ENCODE measurements at regions not wholly inside any gene's neighbourhood (a gene's known extent, or its start where the extent isn't known, plus 50 kb on each side); places are given as distances from the start of the nearest gene placed in this dataset.

DNA sequence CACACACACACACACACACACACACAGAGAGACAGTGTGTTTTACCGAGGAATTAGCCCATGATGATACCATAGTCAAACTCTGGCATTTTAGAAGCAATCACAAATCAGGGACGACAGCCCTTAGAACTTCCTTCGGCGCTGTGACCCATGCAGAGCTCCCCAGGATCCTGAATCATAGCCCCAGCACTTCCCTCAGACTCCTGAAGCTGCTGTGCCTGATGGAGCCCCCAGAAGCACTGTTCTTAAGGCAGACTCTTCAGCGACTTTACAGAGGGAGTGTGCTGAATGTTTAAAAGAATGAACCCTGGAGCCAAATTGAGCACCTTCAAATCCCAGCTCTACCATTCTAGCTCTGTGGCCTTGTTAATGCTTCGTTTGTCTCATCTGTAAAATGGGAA, 89.3 kb upstream of the LIPC start:
- Histone ChIP-seq H3K27me3 (no peaks in the 10 kb centered on the region), H3K4me1 (no peaks in the 10 kb centered on the region), H3K9me3 (no peaks in the 10 kb centered on the region), H3K36me3 (no peaks in the 10 kb centered on the region), H3K4me3 (no peak overlapping the region), H3K27ac (no peak overlapping the region)
- no peak for TF ChIP-seq CTCF (IDR thresholded peaks at IDR 0.05)
- DNase-seq = no peak
- ATAC-seq = no peak
- intact Hi-C loops (cut with DNase I) = no loop called here

GRCh38 chr15:58344213-58345070, 87.3 kb upstream of the LIPC start:
- H3K36me3 ChIP-seq = no peaks in the 10 kb centered on the region
- intact Hi-C loops (cut with DNase I) = no loop called here
- ATAC-seq = no peak
- no peak for DNase-seq
- TF ChIP-seq CTCF (IDR thresholded peaks at IDR 0.05) = no peak
- no peak overlapping the region for H3K4me3 ChIP-seq
- H3K27ac ChIP-seq = no peak overlapping the region
- no peaks in the 10 kb centered on the region for H3K4me1 ChIP-seq
- no peaks in the 10 kb centered on the region for H3K9me3 ChIP-seq
- no peaks in the 10 kb centered on the region for H3K27me3 ChIP-seq

- Histone ChIP-seq H3K27ac (no peak overlapping the region), H3K4me3 (no peak overlapping the region), H3K9me3 (no peaks in the 10 kb centered on the region), H3K4me1 (no peaks in the 10 kb centered on the region), H3K36me3 (no peaks in the 10 kb centered on the region), H3K27me3 (no peaks in the 10 kb centered on the region)
- ATAC-seq (peak; percentile 94), DNase-seq (no peak)
- no peak for TF ChIP-seq CTCF (IDR thresholded peaks at IDR 0.05)
- intact Hi-C loops (cut with DNase I) = no loop called here
These were observed 85.4 kb upstream of the LIPC start for GRCh38 chr15:58346361-58346760.

GRCh38 chr15:58348095-58348812, 83.5 kb upstream of the LIPC start:
- Histone ChIP-seq H3K27me3 (no peaks in the 10 kb centered on the region), H3K4me3 (no peak overlapping the region), H3K9me3 (no peaks in the 10 kb centered on the region), H3K27ac (no peak overlapping the region), H3K36me3 (no peaks in the 10 kb centered on the region), H3K4me1 (no peaks in the 10 kb centered on the region)
- intact Hi-C loops (cut with DNase I) = no loop called here
- ATAC-seq (no peak), DNase-seq (no peak)
- TF ChIP-seq CTCF (IDR thresholded peaks at IDR 0.05) = no peak

DNA sequence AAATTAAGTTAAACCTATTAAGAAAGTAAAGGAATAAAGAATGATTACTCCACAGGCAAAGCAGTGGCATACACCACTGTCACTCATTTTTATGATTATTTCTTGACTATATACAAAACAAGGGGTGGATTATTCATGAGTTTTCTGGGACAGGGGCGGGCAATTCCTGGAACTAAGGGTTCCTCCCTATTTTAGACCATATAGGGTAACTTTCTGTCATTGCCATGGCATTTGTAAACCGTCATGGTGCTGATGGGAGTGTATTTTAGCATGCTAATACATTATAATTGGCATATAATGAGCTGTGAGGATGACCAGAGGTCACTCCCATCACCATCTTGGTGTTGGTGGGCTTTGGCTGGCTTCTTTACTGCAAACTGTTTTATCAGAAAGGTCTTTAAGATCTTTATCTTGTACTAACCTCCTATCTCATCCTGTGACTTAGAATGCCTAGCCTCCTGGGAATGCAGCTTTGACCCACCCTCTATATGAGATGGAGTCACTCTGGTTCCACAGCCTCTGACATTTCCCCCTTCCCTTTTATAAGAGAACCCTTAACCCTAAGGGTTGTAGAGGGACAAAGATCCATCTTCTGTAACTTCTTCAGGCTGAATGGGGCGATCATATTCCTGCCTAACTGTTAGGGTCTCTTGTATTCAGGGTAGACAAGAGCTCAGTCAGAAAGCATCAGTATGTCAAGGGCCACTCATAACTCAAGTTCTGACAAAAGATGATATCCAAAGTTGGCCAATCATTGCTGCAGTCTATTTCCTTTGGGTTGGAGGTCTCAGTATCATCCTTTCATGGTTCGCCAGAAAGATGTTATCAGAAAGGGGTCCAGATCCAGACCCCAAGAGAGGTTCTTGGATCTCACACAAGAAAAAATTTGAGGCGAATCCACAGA, 79.5 kb upstream of the LIPC start:
- Histone ChIP-seq H3K4me1 (no peaks in the 10 kb centered on the region), H3K4me3 (no peak overlapping the region), H3K9me3 (no peaks in the 10 kb centered on the region), H3K36me3 (no peaks in the 10 kb centered on the region), H3K27me3 (no peaks in the 10 kb centered on the region), H3K27ac (no peak overlapping the region)
- TF ChIP-seq CTCF (IDR thresholded peaks at IDR 0.05) = no peak
- intact Hi-C loops (cut with DNase I) = no loop called here
- no peak for DNase-seq
- no peak for ATAC-seq

All from upper lobe of right lung (tissue), 1 donor.